ENCODE measurements at regions not wholly inside any gene's neighbourhood (a gene's known extent, or its start where the extent isn't known, plus 50 kb on each side); places are given as distances from the start of the nearest gene placed in this dataset.

- Histone ChIP-seq H3K18ac (ENCODE audit: extremely low read depth, low read length) (no peak overlapping the region), H3K36me3 (ENCODE audit: control insufficient read depth in 2 of 4, insufficient read depth in 4 of 4, low read length in 3 of 4) (no peaks in the 10 kb centered on the region), H2AK5ac (ENCODE audit: low read depth, low read length) (no peak overlapping the region), H4K91ac (replicated peaks; ENCODE audit: insufficient read length, low read length) (no peak overlapping the region), H3K4me3 (ENCODE audit: extremely low read depth in 1 of 4, insufficient read depth in 2 of 4, low read depth in 3 of 4, low read length in 4 of 4) (no peak overlapping the region), H2BK20ac (ENCODE audit: low read length) (no peak overlapping the region), H3K27me3 (replicated peaks in 1 of 4; ENCODE audit: control insufficient read depth in 3 of 4, extremely low read depth in 1 of 4, insufficient read depth in 3 of 4, low read length in 3 of 4) (no peaks in the 10 kb centered on the region), H4K8ac (ENCODE audit: extremely low read depth, insufficient read depth, low read length) (no peak overlapping the region), H3K23ac (ENCODE audit: insufficient read length) (no peak overlapping the region), H3K23me2 (ENCODE audit: low read depth, low read length) (no peaks in the 10 kb centered on the region), H2BK5ac (ENCODE audit: low read depth, low read length) (no peak overlapping the region), H4K5ac (ENCODE audit: insufficient read length, low read depth, low read length) (no peak overlapping the region), H3K14ac (ENCODE audit: insufficient read length) (no peak overlapping the region), H2BK120ac (replicated peaks; ENCODE audit: low read depth, low read length) (no peak overlapping the region), H3K9me3 (ENCODE audit: insufficient read depth in 2 of 2, low read depth in 1 of 2, low read length in 1 of 2) (no peaks in the 10 kb centered on the region), H2AFZ (ENCODE audit: low read length) (no peak overlapping the region), H3K4me2 (ENCODE audit: insufficient read depth in 1 of 2, low read depth in 2 of 2, low read length in 2 of 2) (no peak overlapping the region), H2BK12ac (ENCODE audit: low read depth, low read length) (no peak overlapping the region), H3K9ac (replicated peaks in 1 of 4; ENCODE audit: extremely low read depth in 1 of 4, low read depth in 3 of 4, low read length in 3 of 4) (no peak overlapping the region), H3K56ac (replicated peaks; ENCODE audit: insufficient read length, low read depth, low read length) (no peak overlapping the region), H3K79me1 (ENCODE audit: low read depth, low read length) (no peaks in the 10 kb centered on the region), H3K79me2 (ENCODE audit: control insufficient read depth in 1 of 2, insufficient read depth in 2 of 2, low read length in 2 of 2) (no peaks in the 10 kb centered on the region), H4K20me1 (replicated peaks in 1 of 2; ENCODE audit: control insufficient read depth in 1 of 2, insufficient read depth in 2 of 2, low read length in 2 of 2) (no peaks in the 10 kb centered on the region), H3K4me1 (replicated peaks in 1 of 4; ENCODE audit: control insufficient read depth in 3 of 4, insufficient read depth in 4 of 4, low read length in 3 of 4) (peaks cover 0 to 4% (median 0%) of the 10 kb centered on the region in 4 experiments; a peak in 1 of 7 replicates), H2BK15ac (ENCODE audit: low read length) (no peak overlapping the region), H3K27ac (ENCODE audit: low read depth, low read length) (no peak overlapping the region), H3K4ac (replicated peaks; ENCODE audit: insufficient read length, low read depth, low read length) (no peak overlapping the region)
- FAIRE-seq (no peak), DNase-seq (ENCODE audit: low read depth in 1 of 2, low spot score in 2 of 2) (no peak)
- POLR2A ChIA-PET (ENCODE audit: partially characterized antibody): no interaction called here
- 91% methylated on average over 11 of the region's 11 CpGs; no CpG with 5 or more reads in 1 of the 2 experiments for WGBS, 2 experiments (ENCODE audit: extremely low coverage in 1 of 2, insufficient coverage in 1 of 2, insufficient read length in 1 of 2, insufficient replicate concordance in 2 of 2, low coverage in 1 of 2, low lambda C conversion rate in 2 of 2, missing lambda C conversion rate in 1 of 2)
- CTCF ChIA-PET (ENCODE audit: partially characterized antibody): no interaction called here
- TF ChIP-seq SUZ12 (IDR thresholded peaks at IDR 0.05; ENCODE audit: low read length): no peak
- no peak for TF ChIP-seq HDAC2 (IDR thresholded peaks at IDR 0.05; ENCODE audit: borderline replicate concordance in 1 of 2, low read depth in 2 of 2, low read length in 2 of 2)
- no peak for TF ChIP-seq POLR2AphosphoS5 (IDR thresholded peaks at IDR 0.05; ENCODE audit: low read depth, low read length)
- TF ChIP-seq TAF1 (IDR thresholded peaks at IDR 0.05; ENCODE audit: low read depth, low read length): no peak
- TF ChIP-seq, protein P1, sequence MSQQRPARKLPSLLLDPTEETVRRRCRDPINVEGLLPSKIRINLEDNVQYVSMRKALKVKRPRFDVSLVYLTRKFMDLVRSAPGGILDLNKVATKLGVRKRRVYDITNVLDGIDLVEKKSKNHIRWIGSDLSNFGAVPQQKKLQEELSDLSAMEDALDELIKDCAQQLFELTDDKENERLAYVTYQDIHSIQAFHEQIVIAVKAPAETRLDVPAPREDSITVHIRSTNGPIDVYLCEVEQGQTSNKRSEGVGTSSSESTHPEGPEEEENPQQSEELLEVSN (IDR thresholded peaks at IDR 0.05): no peak
- no peak for TF ChIP-seq GABPA (IDR thresholded peaks at IDR 0.05; ENCODE audit: borderline replicate concordance, insufficient read depth, low read length)
- no peak for TF ChIP-seq FOSL1 (IDR thresholded peaks at IDR 0.05; ENCODE audit: insufficient read depth, low read depth, low read length)
Observed at GRCh38 chr10:104520653-104521052, 120.4 kb upstream of the SORCS3 start.
